ENCODE measurements at regions not wholly inside any gene's neighbourhood (a gene's known extent, or its start where the extent isn't known, plus 50 kb on each side); places are given as distances from the start of the nearest gene placed in this dataset.

DNA sequence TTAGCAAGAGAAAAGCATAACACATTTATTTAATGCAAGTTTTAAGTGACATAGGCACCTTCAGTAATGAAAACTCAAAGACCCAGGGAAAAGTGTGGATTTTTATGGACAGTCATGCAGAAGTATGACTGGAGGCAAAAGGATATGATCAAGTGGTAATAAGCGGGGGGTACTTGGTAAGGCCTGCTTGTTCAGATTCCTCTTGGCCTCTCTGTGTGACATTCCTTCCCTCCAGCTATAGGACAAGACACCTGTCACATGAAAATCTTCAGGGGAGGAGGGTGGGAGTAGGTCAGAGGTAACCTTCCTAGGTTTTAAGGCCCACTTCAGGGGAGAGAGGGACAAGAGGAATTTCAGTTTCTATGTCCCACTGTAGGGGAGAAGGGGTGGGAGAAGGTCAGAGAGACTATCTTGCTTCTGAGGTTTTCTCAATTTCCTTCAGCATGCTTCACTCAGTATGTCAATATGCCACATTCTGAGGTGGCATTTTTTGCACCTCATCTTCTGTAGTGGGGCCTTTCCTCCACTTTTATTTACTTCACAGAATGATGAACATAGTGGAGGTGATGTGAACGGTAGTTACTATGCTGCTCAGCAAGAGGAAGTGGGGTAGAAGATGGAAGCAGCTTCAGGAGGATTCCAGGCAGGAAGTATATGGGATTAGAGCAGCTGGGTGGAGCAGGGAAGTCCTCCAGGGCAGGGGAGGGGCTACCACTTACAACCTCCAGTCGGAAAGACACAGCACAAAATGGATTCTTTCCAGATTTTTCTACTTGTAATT, 73.2 kb upstream of the RFC3 start:
- no peaks in the 10 kb centered on the region for H3K4me1 ChIP-seq (ENCODE audit: control insufficient read depth, insufficient read depth, low read length)
- H3K4me3 ChIP-seq (ENCODE audit: low read length): no peak overlapping the region
- H3K36me3 ChIP-seq (ENCODE audit: control insufficient read depth, insufficient read depth, low read length): no peaks in the 10 kb centered on the region
- H3K9ac ChIP-seq (ENCODE audit: low read length): no peak overlapping the region
- H3K27me3 ChIP-seq (ENCODE audit: control insufficient read depth, insufficient read depth, low read length): no peaks in the 10 kb centered on the region
- no peaks in the 10 kb centered on the region for H3K9me3 ChIP-seq (ENCODE audit: control insufficient read depth, low read length)

GRCh38 chr13:33745370-33746324, 72.3 kb upstream of the RFC3 start:
- no peaks in the 10 kb centered on the region for H3K27me3 ChIP-seq (ENCODE audit: control insufficient read depth, insufficient read depth, low read length)
- H3K9me3 ChIP-seq (ENCODE audit: control insufficient read depth, low read length): no peaks in the 10 kb centered on the region
- no peaks in the 10 kb centered on the region for H3K4me1 ChIP-seq (ENCODE audit: control insufficient read depth, insufficient read depth, low read length)
- H3K9ac ChIP-seq (ENCODE audit: low read length): no peak overlapping the region
- H3K36me3 ChIP-seq (ENCODE audit: control insufficient read depth, insufficient read depth, low read length): no peaks in the 10 kb centered on the region
- no peak overlapping the region for H3K4me3 ChIP-seq (ENCODE audit: low read length)

DNA sequence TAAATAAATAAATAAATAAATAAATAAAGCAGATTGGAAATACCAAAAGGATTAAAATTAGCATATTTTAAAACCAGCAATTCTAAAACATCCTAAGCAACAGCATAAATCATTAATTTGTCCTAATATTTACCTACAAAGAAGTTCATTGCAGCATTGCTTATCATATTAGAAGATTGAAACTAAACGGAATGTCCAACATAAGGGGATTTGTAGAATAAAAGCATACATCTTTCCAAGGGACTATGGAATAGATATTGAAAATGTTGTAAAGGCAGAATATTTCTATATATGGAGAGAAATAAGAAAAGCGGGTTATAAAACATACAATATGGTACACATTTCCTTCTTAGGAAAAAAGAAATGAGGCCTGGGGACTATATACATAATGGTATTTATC, 71.1 kb upstream of the RFC3 start:
- no peaks in the 10 kb centered on the region for H3K4me1 ChIP-seq (ENCODE audit: control insufficient read depth, insufficient read depth, low read length)
- no peaks in the 10 kb centered on the region for H3K36me3 ChIP-seq (ENCODE audit: control insufficient read depth, insufficient read depth, low read length)
- no peaks in the 10 kb centered on the region for H3K9me3 ChIP-seq (ENCODE audit: control insufficient read depth, low read length)
- no peak overlapping the region for H3K4me3 ChIP-seq (ENCODE audit: low read length)
- no peak overlapping the region for H3K9ac ChIP-seq (ENCODE audit: low read length)
- no peaks in the 10 kb centered on the region for H3K27me3 ChIP-seq (ENCODE audit: control insufficient read depth, insufficient read depth, low read length)

GRCh38 chr13:33751151-33751550, 66.8 kb upstream of the RFC3 start:
- Histone ChIP-seq H3K4me3 (ENCODE audit: low read length) (no peak overlapping the region), H3K9ac (ENCODE audit: low read length) (no peak overlapping the region), H3K9me3 (ENCODE audit: control insufficient read depth, low read length) (no peaks in the 10 kb centered on the region), H3K36me3 (ENCODE audit: control insufficient read depth, insufficient read depth, low read length) (no peaks in the 10 kb centered on the region), H3K27me3 (ENCODE audit: control insufficient read depth, insufficient read depth, low read length) (no peaks in the 10 kb centered on the region), H3K4me1 (ENCODE audit: control insufficient read depth, insufficient read depth, low read length) (no peaks in the 10 kb centered on the region)

- H3K9me3 ChIP-seq (ENCODE audit: control insufficient read depth, low read length): no peaks in the 10 kb centered on the region
- H3K27me3 ChIP-seq (ENCODE audit: control insufficient read depth, insufficient read depth, low read length): no peaks in the 10 kb centered on the region
- H3K4me3 ChIP-seq (ENCODE audit: low read length): no peak overlapping the region
- no peak overlapping the region for H3K9ac ChIP-seq (ENCODE audit: low read length)
- H3K36me3 ChIP-seq (ENCODE audit: control insufficient read depth, insufficient read depth, low read length): no peaks in the 10 kb centered on the region
- H3K4me1 ChIP-seq (ENCODE audit: control insufficient read depth, insufficient read depth, low read length): no peaks in the 10 kb centered on the region
These were observed 65.9 kb upstream of the RFC3 start for GRCh38 chr13:33752094-33752493.

DNA sequence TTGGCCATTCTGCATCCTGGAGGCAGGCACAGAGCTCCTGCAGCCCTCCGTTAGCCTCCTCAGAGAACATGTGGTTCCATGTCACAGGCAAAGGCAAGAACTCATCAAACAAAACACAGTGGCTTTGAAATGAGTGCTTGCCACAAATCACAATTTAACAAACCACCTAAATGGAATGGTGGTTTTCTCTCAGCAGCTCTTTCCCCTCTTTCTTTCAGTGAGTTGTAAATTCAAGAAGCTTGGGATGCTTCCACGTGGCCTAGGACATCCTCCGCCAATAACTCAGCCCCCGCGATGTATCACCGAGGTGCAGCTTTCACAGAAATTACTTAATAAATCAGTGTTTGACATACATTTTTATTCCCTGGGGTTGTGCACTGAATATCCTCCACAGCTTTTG, 65.4 kb upstream of the RFC3 start:
- Histone ChIP-seq H3K4me1 (ENCODE audit: control insufficient read depth, insufficient read depth, low read length) (no peaks in the 10 kb centered on the region), H3K9me3 (ENCODE audit: control insufficient read depth, low read length) (no peaks in the 10 kb centered on the region)

DNA sequence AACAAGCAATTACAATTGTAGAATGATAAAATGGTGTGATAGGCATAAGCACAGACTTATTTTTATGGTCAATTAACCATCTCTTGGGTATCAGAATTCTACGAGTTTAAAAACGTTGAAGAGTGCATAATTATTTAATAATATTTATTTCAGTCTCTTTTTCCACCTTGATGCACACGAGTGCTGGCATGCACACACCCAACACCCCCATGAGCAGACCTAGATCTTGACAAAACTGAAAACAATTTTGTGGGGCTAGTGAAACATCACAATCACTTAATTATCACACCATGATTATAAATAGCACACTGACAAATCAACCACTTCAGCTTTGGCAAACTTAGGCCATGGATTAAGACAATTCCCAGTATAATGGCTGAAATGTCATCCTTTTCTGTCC, 61.0 kb upstream of the RFC3 start:
- Histone ChIP-seq H3K4me1 (ENCODE audit: control insufficient read depth, insufficient read depth, low read length) (no peaks in the 10 kb centered on the region), H3K36me3 (ENCODE audit: control insufficient read depth, insufficient read depth, low read length) (no peaks in the 10 kb centered on the region), H3K27me3 (ENCODE audit: control insufficient read depth, insufficient read depth, low read length) (no peaks in the 10 kb centered on the region), H3K9ac (ENCODE audit: low read length) (no peak overlapping the region), H3K9me3 (ENCODE audit: control insufficient read depth, low read length) (no peaks in the 10 kb centered on the region), H3K4me3 (ENCODE audit: low read length) (no peak overlapping the region)

More for the DNA sequence above, 65.4 kb upstream of the RFC3 start:
- Histone ChIP-seq H3K36me3 (ENCODE audit: control insufficient read depth, insufficient read depth, low read length) (no peaks in the 10 kb centered on the region), H3K27me3 (ENCODE audit: control insufficient read depth, insufficient read depth, low read length) (no peaks in the 10 kb centered on the region), H3K9ac (ENCODE audit: low read length) (no peak overlapping the region), H3K4me3 (ENCODE audit: low read length) (no peak overlapping the region)

- Histone ChIP-seq H3K4me3 (ENCODE audit: low read length) (no peak overlapping the region), H3K9me3 (ENCODE audit: control insufficient read depth, low read length) (no peaks in the 10 kb centered on the region), H3K4me1 (ENCODE audit: control insufficient read depth, insufficient read depth, low read length) (no peaks in the 10 kb centered on the region), H3K9ac (ENCODE audit: low read length) (no peak overlapping the region), H3K27me3 (ENCODE audit: control insufficient read depth, insufficient read depth, low read length) (no peaks in the 10 kb centered on the region), H3K36me3 (ENCODE audit: control insufficient read depth, insufficient read depth, low read length) (no peaks in the 10 kb centered on the region)
These were observed 60.2 kb upstream of the RFC3 start for GRCh38 chr13:33757713-33758112.

DNA sequence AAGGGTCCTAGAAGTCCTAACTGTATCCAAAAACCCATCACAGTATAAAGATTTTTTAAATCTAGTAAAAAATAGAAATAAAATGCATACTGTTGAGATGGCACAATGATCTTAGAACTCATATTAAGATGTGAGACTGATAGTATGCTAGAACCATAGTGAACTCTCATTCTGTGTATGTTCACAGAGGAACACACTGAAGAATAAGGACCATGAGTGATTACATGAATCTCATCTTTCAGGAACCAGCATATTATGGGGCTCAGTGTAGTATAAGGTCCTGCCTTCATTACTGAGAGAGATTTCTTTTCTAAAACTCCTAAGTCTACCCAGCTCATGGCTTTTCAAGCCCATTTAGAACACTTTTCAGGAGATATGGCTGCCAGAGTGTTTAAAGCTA, 59.8 kb upstream of the RFC3 start:
- Histone ChIP-seq H3K27me3 (ENCODE audit: control insufficient read depth, insufficient read depth, low read length) (no peaks in the 10 kb centered on the region), H3K9ac (ENCODE audit: low read length) (no peak overlapping the region), H3K9me3 (ENCODE audit: control insufficient read depth, low read length) (no peaks in the 10 kb centered on the region), H3K4me3 (ENCODE audit: low read length) (no peak overlapping the region), H3K4me1 (ENCODE audit: control insufficient read depth, insufficient read depth, low read length) (no peaks in the 10 kb centered on the region), H3K36me3 (ENCODE audit: control insufficient read depth, insufficient read depth, low read length) (no peaks in the 10 kb centered on the region)

DNA sequence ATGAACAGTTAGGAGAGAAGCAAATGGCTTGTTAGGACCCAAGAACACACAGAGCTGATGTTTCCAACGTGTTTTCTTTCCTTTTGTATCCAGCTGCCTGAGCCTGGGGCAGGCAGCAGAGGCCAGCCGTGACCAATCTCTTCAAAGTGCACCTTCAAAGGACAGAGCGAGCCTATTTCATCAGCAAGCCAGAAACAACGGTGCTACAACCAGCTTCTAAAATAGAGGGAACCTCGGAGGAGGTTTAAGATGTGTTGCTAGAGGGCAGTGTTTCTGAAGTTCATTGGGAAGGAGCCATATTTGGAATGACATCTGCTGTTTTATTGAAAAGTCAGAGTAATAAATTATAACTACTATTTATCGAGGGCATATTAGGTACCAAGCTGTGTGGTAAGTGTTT, 56.2 kb upstream of the RFC3 start:
- Histone ChIP-seq H3K36me3 (ENCODE audit: control insufficient read depth, insufficient read depth, low read length) (no peaks in the 10 kb centered on the region), H3K27me3 (ENCODE audit: control insufficient read depth, insufficient read depth, low read length) (no peaks in the 10 kb centered on the region), H3K9me3 (ENCODE audit: control insufficient read depth, low read length) (no peaks in the 10 kb centered on the region), H3K4me3 (ENCODE audit: low read length) (no peak overlapping the region), H3K9ac (ENCODE audit: low read length) (no peak overlapping the region), H3K4me1 (ENCODE audit: control insufficient read depth, insufficient read depth, low read length) (no peaks in the 10 kb centered on the region)

GRCh38 chr13:33763021-33763420, 54.9 kb upstream of the RFC3 start:
- Histone ChIP-seq H3K4me1 (ENCODE audit: control insufficient read depth, insufficient read depth, low read length) (no peaks in the 10 kb centered on the region), H3K4me3 (ENCODE audit: low read length) (no peak overlapping the region), H3K36me3 (ENCODE audit: control insufficient read depth, insufficient read depth, low read length) (no peaks in the 10 kb centered on the region), H3K9me3 (ENCODE audit: control insufficient read depth, low read length) (no peaks in the 10 kb centered on the region), H3K27me3 (ENCODE audit: control insufficient read depth, insufficient read depth, low read length) (no peaks in the 10 kb centered on the region), H3K9ac (ENCODE audit: low read length) (no peak overlapping the region)

DNA sequence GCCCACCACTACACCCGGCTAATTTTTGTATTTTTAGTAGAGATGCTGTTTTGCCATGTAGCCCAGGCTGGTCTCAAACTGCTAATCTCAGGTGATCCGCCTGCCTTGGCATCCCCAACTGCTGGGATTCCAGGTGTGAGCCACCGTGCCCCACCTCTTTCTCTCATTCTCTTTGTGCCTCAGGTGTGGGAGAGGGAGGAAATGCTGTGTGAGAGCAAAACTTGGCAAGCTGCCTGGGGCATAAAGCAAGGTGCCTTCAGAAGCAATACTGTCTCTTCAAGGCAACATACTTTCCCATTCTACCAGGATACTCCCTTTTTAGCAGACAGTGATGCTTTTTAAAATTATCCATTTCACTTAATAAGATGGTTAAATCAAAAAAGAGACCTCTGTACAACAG, 53.2 kb upstream of the RFC3 start:
- Histone ChIP-seq H3K9me3 (ENCODE audit: control insufficient read depth, low read length) (no peaks in the 10 kb centered on the region), H3K9ac (ENCODE audit: low read length) (no peak overlapping the region), H3K36me3 (ENCODE audit: control insufficient read depth, insufficient read depth, low read length) (no peaks in the 10 kb centered on the region), H3K4me3 (ENCODE audit: low read length) (no peak overlapping the region), H3K4me1 (ENCODE audit: control insufficient read depth, insufficient read depth, low read length) (no peaks in the 10 kb centered on the region), H3K27me3 (ENCODE audit: control insufficient read depth, insufficient read depth, low read length) (no peaks in the 10 kb centered on the region)

All from mucosa of stomach (tissue), 1 donor.